Brain microvascular endothelial cell (primary cell): ENCODE measurements at regions not wholly inside any gene's neighbourhood (a gene's known extent, or its start where the extent isn't known, plus 50 kb on each side); places are given as distances from the start of the nearest gene placed in this dataset.

ENCODE experiments used
- DNase-seq: peaks from one replicate; pipeline ENCODE4 v3.0.0-alpha.2; 2020
- H3K27ac ChIP-seq: fragments of 250-450 bp; sonication (Bioruptor Pico); 2 replicates; pipeline ENCODE4 v1.5.1; 2020; ENCODE audit warnings: mild to moderate bottlenecking, moderate library complexity
- H3K27me3 ChIP-seq: fragments of 250-450 bp; sonication (Bioruptor Pico); replicated peaks from 2 replicates; pipeline ENCODE4 v1.5.1; 2020; ENCODE audit warnings: mild to moderate bottlenecking
- H3K36me3 ChIP-seq: fragments of 250-450 bp; sonication (Bioruptor Pico); replicated peaks from 2 replicates; pipeline ENCODE4 v1.5.1; 2020; ENCODE audit warnings: mild to moderate bottlenecking
- H3K4me3 ChIP-seq: 2 replicates; pipeline ENCODE4 v1.5.1; 2011; ENCODE audit warnings: low read depth, mild to moderate bottlenecking, control low read depth, low read length, moderate library complexity
- CTCF ChIP-seq: IDR thresholded peaks from 2 replicates; pipeline ENCODE4 v1.5.1; 2011; ENCODE audit warnings: low read depth, mild to moderate bottlenecking, moderate library complexity, low read length, control low read depth, inconsistent platforms; ENCODE audit errors: missing control alignments
- in situ Hi-C: cut with HindIII; loops from 2 replicates; pipeline ENCODE4 v1.10.0; 2017; ENCODE audit warnings: low sequenced_read_pairs, low pct_ligation_motif_present

GRCh38 chr3:102200560-102200959, 234.3 kb upstream of the ZPLD1 start:
- H3K4me3 ChIP-seq = no peak overlapping the region
- no peaks in the 10 kb centered on the region for H3K27me3 ChIP-seq
- peak overlapping the region; percentile 38 for H3K27ac ChIP-seq
- TF ChIP-seq CTCF = no peak
- no peak for DNase-seq
- in situ Hi-C loops = no loop called here
- H3K36me3 ChIP-seq = no peaks in the 10 kb centered on the region

GRCh38 chr3:102205647-102206046, 229.2 kb upstream of the ZPLD1 start:
- DNase-seq = no peak
- Histone ChIP-seq H3K27ac (no peak overlapping the region), H3K36me3 (no peaks in the 10 kb centered on the region), H3K27me3 (no peaks in the 10 kb centered on the region), H3K4me3 (no peak overlapping the region)
- no peak for TF ChIP-seq CTCF
- in situ Hi-C loops = no loop called here

DNA sequence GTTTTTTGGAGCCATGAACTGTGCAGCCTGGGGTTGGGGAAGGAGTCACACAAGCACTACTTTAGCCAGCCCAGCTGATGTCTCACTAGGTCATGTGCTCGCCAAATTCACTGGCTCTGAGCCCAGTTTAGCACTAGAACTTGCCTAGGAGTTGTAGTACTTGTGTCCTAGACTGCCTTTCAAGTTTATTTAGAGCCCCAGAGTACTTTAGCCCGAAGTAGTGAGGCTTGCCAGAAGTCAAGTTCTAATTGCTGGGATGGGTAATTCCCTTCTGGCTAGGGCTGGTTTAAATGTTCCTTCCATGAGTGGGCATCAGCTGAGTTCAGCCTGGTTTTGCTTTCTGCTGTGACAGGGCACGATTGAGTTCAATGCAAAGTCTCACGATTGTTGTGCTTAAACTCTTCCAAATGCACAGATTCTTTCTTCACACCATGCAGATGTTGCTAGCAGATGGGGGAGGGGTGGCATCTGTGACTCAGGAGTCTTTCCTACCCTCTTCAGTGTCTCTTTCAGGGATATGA, 228.2 kb upstream of the ZPLD1 start:
- H3K4me3 ChIP-seq = no peak overlapping the region
- DNase-seq = peak; percentile 76
- no peak for TF ChIP-seq CTCF
- no peaks in the 10 kb centered on the region for H3K36me3 ChIP-seq
- in situ Hi-C loops = no loop called here
- H3K27me3 ChIP-seq = no peaks in the 10 kb centered on the region
- H3K27ac ChIP-seq = no peak overlapping the region

DNA sequence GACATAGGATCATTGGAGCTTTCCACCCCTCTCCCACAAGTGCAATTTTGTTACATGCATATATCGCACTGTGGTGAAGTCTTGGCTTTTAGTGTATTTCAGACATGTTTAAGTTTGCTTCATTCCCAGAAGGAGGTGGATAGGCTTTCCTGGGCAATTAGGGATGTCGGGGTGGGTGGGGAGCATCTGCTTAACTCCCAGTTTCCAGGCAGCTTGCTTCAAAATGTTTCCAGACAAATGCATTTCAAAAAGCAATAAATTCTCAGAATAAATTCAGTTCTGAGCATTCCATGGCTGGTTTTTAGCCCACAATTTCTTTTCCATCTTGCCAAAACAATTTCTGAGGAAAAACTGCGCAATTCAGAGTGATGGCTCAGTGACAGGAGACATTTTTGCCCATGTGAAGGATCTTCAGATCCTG, 227.7 kb upstream of the ZPLD1 start:
- Histone ChIP-seq H3K27ac (no peak overlapping the region), H3K36me3 (no peaks in the 10 kb centered on the region), H3K27me3 (no peaks in the 10 kb centered on the region), H3K4me3 (no peak overlapping the region)
- no peak for DNase-seq
- no peak for TF ChIP-seq CTCF
- in situ Hi-C loops = no loop called here

DNA sequence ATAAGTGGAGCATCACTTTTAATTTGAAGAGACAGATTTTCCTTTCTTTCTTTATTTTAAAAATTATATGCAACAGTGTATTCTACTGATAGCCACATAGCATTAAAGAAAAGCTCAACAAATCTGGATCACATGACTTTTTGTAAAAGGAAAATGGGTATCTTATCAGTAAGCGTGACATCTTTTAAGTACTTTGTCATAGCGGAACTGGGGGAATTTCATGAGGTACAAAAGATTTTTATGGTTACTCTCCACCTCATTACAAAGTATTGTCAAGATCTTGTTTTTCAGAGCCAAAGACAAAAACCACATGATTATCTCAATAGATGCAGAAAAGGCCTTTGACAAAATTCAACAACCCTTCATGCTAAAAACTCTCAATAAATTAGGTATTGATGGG, 219.6 kb upstream of the ZPLD1 start:
- no peak for TF ChIP-seq CTCF
- H3K27ac ChIP-seq = no peak overlapping the region
- no peak overlapping the region for H3K4me3 ChIP-seq
- in situ Hi-C loops = no loop called here
- no peak for DNase-seq
- no peaks in the 10 kb centered on the region for H3K27me3 ChIP-seq
- H3K36me3 ChIP-seq = no peaks in the 10 kb centered on the region

GRCh38 chr3:102223132-102223531, 211.7 kb upstream of the ZPLD1 start:
- Histone ChIP-seq H3K36me3 (no peaks in the 10 kb centered on the region), H3K27ac (no peak overlapping the region), H3K27me3 (no peaks in the 10 kb centered on the region), H3K4me3 (no peak overlapping the region)
- in situ Hi-C loops = no loop called here
- no peak for TF ChIP-seq CTCF
- DNase-seq = no peak
